MM.1S (cell line): ENCODE measurements at regions not wholly inside any gene's neighbourhood (a gene's known extent, or its start where the extent isn't known, plus 50 kb on each side); places are given as distances from the start of the nearest gene placed in this dataset.
"Not testable (repeated sequence)": the region's sequence is repeated elsewhere in the genome, so short reads cannot be mapped to it uniquely, and the experiment has no call there.

Experiments used
- DNase-seq: peaks from one replicate; pipeline ENCODE4 v3.0.0-alpha.2; 2015
- H2AFZ ChIP-seq: fragments of 300-600 bp; sonication (generic); 2 replicates; pipeline ENCODE4 v1.6.0; 2016; ENCODE audit warnings: antibody characterized with exemption, low read length
- H3F3A ChIP-seq: fragments of 300-600 bp; sonication (generic); 2 replicates; pipeline ENCODE4 v1.6.1; 2016; ENCODE audit warnings: mild to moderate bottlenecking, antibody characterized with exemption, low read length, moderate library complexity, mixed read lengths; ENCODE audit not compliant: insufficient read depth
- H3K27ac ChIP-seq: fragments of 300-600 bp; sonication (generic); 2 replicates; pipeline ENCODE4 v1.5.1; 2016; ENCODE audit warnings: mild to moderate bottlenecking, low read length
- H3K27me3 ChIP-seq: fragments of 300-600 bp; sonication (generic); replicated peaks from 2 replicates; pipeline ENCODE4 v1.6.0; 2016; ENCODE audit warnings: low read length; ENCODE audit not compliant: insufficient read depth
- H3K36me3 ChIP-seq: fragments of 300-600 bp; sonication (generic); replicated peaks from 2 replicates; pipeline ENCODE4 v1.6.1; 2016; ENCODE audit warnings: mild to moderate bottlenecking, low read length, mixed read lengths; ENCODE audit not compliant: insufficient read depth
- H3K4me1 ChIP-seq: fragments of 300-600 bp; sonication (generic); 2 replicates; pipeline ENCODE4 v1.6.1; 2016; ENCODE audit warnings: low read length, mixed read lengths
- H3K4me2 ChIP-seq: fragments of 300-600 bp; sonication (generic); 2 replicates; pipeline ENCODE4 v1.6.0; 2016; ENCODE audit warnings: low read depth, low read length
- H3K4me3 ChIP-seq: fragments of 300-600 bp; sonication (generic); 2 replicates; pipeline ENCODE4 v1.5.1; 2016; ENCODE audit warnings: low read length, mixed read lengths
- H3K79me2 ChIP-seq: fragments of 300-600 bp; sonication (generic); 2 replicates; pipeline ENCODE4 v1.6.1; 2016; ENCODE audit warnings: mixed run types, low read length, mixed read lengths
- H3K9ac ChIP-seq: fragments of 300-600 bp; sonication (generic); 2 replicates; pipeline ENCODE4 v1.6.1; 2016; ENCODE audit warnings: low read length, mixed read lengths
- H3K9me2 ChIP-seq: fragments of 300-600 bp; sonication (generic); replicated peaks from 2 replicates; pipeline ENCODE4 v1.6.1; 2016; ENCODE audit warnings: mild to moderate bottlenecking, low read length, mixed read lengths; ENCODE audit not compliant: insufficient read depth
- H3K9me3 ChIP-seq: fragments of 300-600 bp; sonication (generic); replicated peaks from 2 replicates; pipeline ENCODE4 v1.6.1; 2016; ENCODE audit warnings: mild to moderate bottlenecking, low read length, mixed read lengths; ENCODE audit not compliant: insufficient read depth
- H4K20me1 ChIP-seq: fragments of 300-600 bp; sonication (generic); 2 replicates; pipeline ENCODE4 v1.6.1; 2016; ENCODE audit warnings: mild to moderate bottlenecking, low read length, moderate library complexity, mixed read lengths; ENCODE audit not compliant: insufficient read depth
- CTCF ChIP-seq: fragments of 300-600 bp; sonication (generic); IDR thresholded peaks from 2 replicates; pipeline ENCODE4 v1.5.1; 2016; ENCODE audit warnings: antibody characterized with exemption, low read length, mixed read lengths
- EZH2 ChIP-seq: fragments of 300-600 bp; sonication (generic); optimal IDR thresholded peaks from 2 replicates; pipeline ENCODE3; 2017; ENCODE audit warnings: low read depth, mild to moderate bottlenecking, antibody characterized with exemption, low read length, mixed read lengths
- EZH2phosphoT487 ChIP-seq: fragments of 300-600 bp; sonication (generic); IDR thresholded peaks from 2 replicates; pipeline ENCODE4 v1.6.1; 2018; ENCODE audit warnings: antibody characterized with exemption, low read length

- no peak for DNase-seq
- H3F3A ChIP-seq, result no peaks in the 10 kb centered on the region
- H3K27me3 ChIP-seq, result no peaks in the 10 kb centered on the region
- no peaks in the 10 kb centered on the region for H3K9me3 ChIP-seq
- no peak overlapping the region for H2AFZ ChIP-seq
- no peaks in the 10 kb centered on the region for H4K20me1 ChIP-seq
- H3K27ac ChIP-seq, result no peak overlapping the region
- H3K9ac ChIP-seq, result no peak overlapping the region
- no peaks in the 10 kb centered on the region for H3K36me3 ChIP-seq
- no peak overlapping the region for H3K4me3 ChIP-seq
- no peak for TF ChIP-seq CTCF
- TF ChIP-seq EZH2phosphoT487, result no peak
- no peak for TF ChIP-seq EZH2
- no peaks in the 10 kb centered on the region for H3K9me2 ChIP-seq
- H3K4me1 ChIP-seq, result no peaks in the 10 kb centered on the region
- no peak overlapping the region for H3K4me2 ChIP-seq
- no peaks in the 10 kb centered on the region for H3K79me2 ChIP-seq
These were observed 389.2 kb downstream of the MAT2B start for GRCh38 chr5:163894645-163895044.

- Histone ChIP-seq H3K9ac (no peak overlapping the region), H3K36me3 (no peaks in the 10 kb centered on the region), H3K4me1 (no peaks in the 10 kb centered on the region), H2AFZ (no peak overlapping the region), H3K4me3 (no peak overlapping the region), H3K9me3 (no peaks in the 10 kb centered on the region), H3K79me2 (no peaks in the 10 kb centered on the region), H3F3A (no peaks in the 10 kb centered on the region), H3K9me2 (no peaks in the 10 kb centered on the region), H4K20me1 (no peaks in the 10 kb centered on the region), H3K27ac (no peak overlapping the region), H3K27me3 (no peaks in the 10 kb centered on the region), H3K4me2 (no peak overlapping the region)
- no peak for TF ChIP-seq CTCF
- TF ChIP-seq EZH2, result no peak
- TF ChIP-seq EZH2phosphoT487, result no peak
- DNase-seq, result no peak
These were observed 393.5 kb downstream of the MAT2B start for GRCh38 chr5:163898873-163899272.

GRCh38 chr5:163907783-163908182, 402.4 kb downstream of the MAT2B start:
- not testable (repeated sequence) for H3K9ac ChIP-seq, H3K9me3 ChIP-seq, H3K79me2 ChIP-seq, H3K9me2 ChIP-seq, H3K4me2 ChIP-seq, H3K27ac ChIP-seq, H3F3A ChIP-seq, H3K36me3 ChIP-seq, H3K27me3 ChIP-seq, H3K4me3 ChIP-seq, DNase-seq, H4K20me1 ChIP-seq, H2AFZ ChIP-seq, H3K4me1 ChIP-seq

- H3K4me3 ChIP-seq, result no peak overlapping the region
- H2AFZ ChIP-seq, result no peak overlapping the region
- H3F3A ChIP-seq, result no peaks in the 10 kb centered on the region
- H3K27me3 ChIP-seq, result no peaks in the 10 kb centered on the region
- H3K27ac ChIP-seq, result no peak overlapping the region
- DNase-seq, result no peak
- H3K9ac ChIP-seq, result no peak overlapping the region
- no peaks in the 10 kb centered on the region for H3K36me3 ChIP-seq
- H3K4me2 ChIP-seq, result no peak overlapping the region
- 0 out of 2 replicates have a peak, but pooled peaks cover 7% of the 10 kb centered on the region for H3K4me1 ChIP-seq
- no peak for TF ChIP-seq EZH2
- TF ChIP-seq CTCF, result no peak
- no peak for TF ChIP-seq EZH2phosphoT487
- no peaks in the 10 kb centered on the region for H3K9me2 ChIP-seq
- no peaks in the 10 kb centered on the region for H3K79me2 ChIP-seq
- no peaks in the 10 kb centered on the region for H3K9me3 ChIP-seq
- H4K20me1 ChIP-seq, result no peaks in the 10 kb centered on the region
These were observed 402.8 kb downstream of the MAT2B start for GRCh38 chr5:163908253-163908652.
